KMS-11 (cell line): ENCODE measurements at regions not wholly inside any gene's neighbourhood (a gene's known extent, or its start where the extent isn't known, plus 50 kb on each side); places are given as distances from the start of the nearest gene placed in this dataset.

Experiments used
- H2AFZ ChIP-seq: fragments of 200-600 bp; sonication (generic); 2 replicates; pipeline ENCODE4 v1.6.1; 2016; ENCODE audit warnings: antibody characterized with exemption, mixed run types, low read depth
- H3K27ac ChIP-seq: fragments of 200-600 bp; sonication (generic); 2 replicates; pipeline ENCODE4 v1.6.1; 2016; ENCODE audit warnings: mild to moderate bottlenecking, mixed run types
- H3K27me3 ChIP-seq: fragments of 200-600 bp; sonication (generic); 2 replicates; pipeline ENCODE4 v1.6.1; 2017; ENCODE audit warnings: mild to moderate bottlenecking, low read depth, mixed run types, moderate library complexity; ENCODE audit not compliant: insufficient read depth
- H3K36me3 ChIP-seq: fragments of 200-600 bp; sonication (generic); 2 replicates; pipeline ENCODE4 v1.6.1; 2017; ENCODE audit warnings: mild to moderate bottlenecking, mixed run types; ENCODE audit not compliant: insufficient read depth
- H3K4me1 ChIP-seq: fragments of 200-600 bp; sonication (generic); 2 replicates; pipeline ENCODE4 v1.6.1; 2016; ENCODE audit warnings: mild to moderate bottlenecking, low read depth, mixed run types; ENCODE audit not compliant: poor library complexity, severe bottlenecking
- H3K4me2 ChIP-seq: fragments of 200-600 bp; sonication (generic); 2 replicates; pipeline ENCODE4 v1.7.0; 2016; ENCODE audit warnings: mild to moderate bottlenecking, mixed run types
- H3K4me3 ChIP-seq: fragments of 200-600 bp; sonication (generic); IDR thresholded peaks from 2 replicates; pipeline ENCODE4 v1.6.1; 2017; ENCODE audit warnings: low read depth, low read length, mixed read lengths; ENCODE audit not compliant: insufficient read depth
- H3K79me2 ChIP-seq: fragments of 200-600 bp; sonication (generic); 2 replicates; pipeline ENCODE4 v1.6.1; 2016; ENCODE audit warnings: low read depth, mixed run types; ENCODE audit not compliant: insufficient read depth
- H3K9ac ChIP-seq: fragments of 200-600 bp; sonication (generic); 2 replicates; pipeline ENCODE4 v1.6.1; 2016; ENCODE audit warnings: mild to moderate bottlenecking, mixed run types
- H4K20me1 ChIP-seq: fragments of 200-600 bp; sonication (generic); 2 replicates; pipeline ENCODE4 v1.6.1; 2016; ENCODE audit warnings: mild to moderate bottlenecking, mixed run types; ENCODE audit not compliant: insufficient read depth
- TF ChIP-seq, protein P1 (sequence below): fragments of 200-600 bp; sonication (generic); conservative IDR thresholded peaks from 2 replicates; pipeline ENCODE4 v1.6.1; 2017; ENCODE audit warnings: low read depth, mild to moderate bottlenecking, antibody characterized with exemption, low read length, moderate library complexity, mixed read lengths

DNA sequence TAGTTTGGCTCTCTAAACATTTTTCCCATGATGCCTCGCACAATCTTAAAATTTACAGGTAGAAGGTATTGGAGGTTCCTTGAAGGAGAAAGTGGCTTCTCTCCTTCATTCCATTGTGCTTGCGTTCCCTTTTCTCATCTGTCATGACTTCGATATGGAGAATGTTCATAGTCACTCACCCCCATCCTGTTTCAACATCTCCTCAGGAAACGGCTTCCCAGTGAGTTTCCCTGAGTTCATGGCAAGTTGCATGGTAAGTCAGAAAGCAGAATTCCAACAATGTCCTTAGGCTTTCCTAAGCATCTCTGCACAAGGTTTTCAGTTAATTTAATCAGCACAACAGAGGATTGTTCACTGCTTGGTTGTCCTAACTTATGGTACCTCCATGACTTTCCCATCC, 581.8 kb upstream of the SLITRK5 start:
- Histone ChIP-seq H3K27me3 (no peaks in the 10 kb centered on the region), H3K79me2 (no peaks in the 10 kb centered on the region), H3K4me2 (no peak overlapping the region), H4K20me1 (no peaks in the 10 kb centered on the region), H3K27ac (no peak overlapping the region), H3K4me3 (no peak overlapping the region), H2AFZ (no peak overlapping the region), H3K9ac (no peak overlapping the region), H3K36me3 (no peaks in the 10 kb centered on the region), H3K4me1 (no peaks in the 10 kb centered on the region)
- TF ChIP-seq, protein P1, sequence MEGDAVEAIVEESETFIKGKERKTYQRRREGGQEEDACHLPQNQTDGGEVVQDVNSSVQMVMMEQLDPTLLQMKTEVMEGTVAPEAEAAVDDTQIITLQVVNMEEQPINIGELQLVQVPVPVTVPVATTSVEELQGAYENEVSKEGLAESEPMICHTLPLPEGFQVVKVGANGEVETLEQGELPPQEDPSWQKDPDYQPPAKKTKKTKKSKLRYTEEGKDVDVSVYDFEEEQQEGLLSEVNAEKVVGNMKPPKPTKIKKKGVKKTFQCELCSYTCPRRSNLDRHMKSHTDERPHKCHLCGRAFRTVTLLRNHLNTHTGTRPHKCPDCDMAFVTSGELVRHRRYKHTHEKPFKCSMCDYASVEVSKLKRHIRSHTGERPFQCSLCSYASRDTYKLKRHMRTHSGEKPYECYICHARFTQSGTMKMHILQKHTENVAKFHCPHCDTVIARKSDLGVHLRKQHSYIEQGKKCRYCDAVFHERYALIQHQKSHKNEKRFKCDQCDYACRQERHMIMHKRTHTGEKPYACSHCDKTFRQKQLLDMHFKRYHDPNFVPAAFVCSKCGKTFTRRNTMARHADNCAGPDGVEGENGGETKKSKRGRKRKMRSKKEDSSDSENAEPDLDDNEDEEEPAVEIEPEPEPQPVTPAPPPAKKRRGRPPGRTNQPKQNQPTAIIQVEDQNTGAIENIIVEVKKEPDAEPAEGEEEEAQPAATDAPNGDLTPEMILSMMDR: no peak

DNA sequence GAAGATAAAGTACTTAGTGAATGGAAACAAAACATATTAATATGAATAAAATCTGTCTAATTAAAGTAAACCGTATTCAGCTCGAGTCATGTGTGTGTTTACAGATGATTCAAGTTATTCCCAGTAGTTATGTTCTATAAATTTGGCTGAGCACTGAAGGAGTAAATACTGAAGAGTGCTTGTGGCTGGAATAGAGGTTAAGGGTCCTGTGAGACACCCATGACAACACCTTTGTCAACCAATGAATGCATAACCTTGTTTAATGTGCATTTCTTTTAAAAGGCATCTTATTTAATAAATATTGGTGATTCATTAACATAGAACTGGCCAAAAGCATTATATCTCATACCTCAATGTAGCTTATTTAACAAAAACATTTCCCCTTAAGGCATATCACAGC, 577.8 kb upstream of the SLITRK5 start:
- Histone ChIP-seq H3K79me2 (no peaks in the 10 kb centered on the region), H3K4me2 (no peak overlapping the region), H3K36me3 (no peaks in the 10 kb centered on the region), H4K20me1 (no peaks in the 10 kb centered on the region), H3K4me3 (no peak overlapping the region), H2AFZ (no peak overlapping the region), H3K9ac (no peak overlapping the region), H3K27ac (no peak overlapping the region), H3K27me3 (no peaks in the 10 kb centered on the region), H3K4me1 (no peaks in the 10 kb centered on the region)
- TF ChIP-seq, protein P1: no peak

DNA sequence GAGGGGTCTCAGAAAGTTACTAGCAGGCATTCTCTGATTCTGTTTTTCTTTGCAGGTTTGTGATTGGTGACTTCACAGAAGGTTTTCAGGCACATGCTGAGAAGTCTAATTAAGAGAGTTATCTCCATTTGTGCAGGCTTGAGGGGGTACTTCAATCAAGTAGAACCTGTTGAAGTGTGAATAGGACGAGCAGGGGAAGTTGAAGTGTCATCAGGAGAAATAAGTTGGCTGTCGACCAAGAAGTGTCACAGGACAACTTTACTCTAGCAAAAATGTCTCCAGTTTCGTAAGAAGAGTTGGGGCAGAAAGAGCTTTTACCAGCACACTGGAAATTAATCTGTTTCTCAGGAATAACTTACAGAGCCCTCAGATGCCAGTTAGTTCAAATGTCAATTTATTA, 576.5 kb upstream of the SLITRK5 start:
- H3K4me2 ChIP-seq: no peak overlapping the region
- H3K36me3 ChIP-seq: no peaks in the 10 kb centered on the region
- H3K4me1 ChIP-seq: no peaks in the 10 kb centered on the region
- H3K9ac ChIP-seq: no peak overlapping the region
- no peaks in the 10 kb centered on the region for H3K79me2 ChIP-seq
- H3K27ac ChIP-seq: no peak overlapping the region
- no peaks in the 10 kb centered on the region for H3K27me3 ChIP-seq
- H4K20me1 ChIP-seq: no peaks in the 10 kb centered on the region
- H3K4me3 ChIP-seq: no peak overlapping the region
- no peak overlapping the region for H2AFZ ChIP-seq
- TF ChIP-seq, protein P1: no peak

DNA sequence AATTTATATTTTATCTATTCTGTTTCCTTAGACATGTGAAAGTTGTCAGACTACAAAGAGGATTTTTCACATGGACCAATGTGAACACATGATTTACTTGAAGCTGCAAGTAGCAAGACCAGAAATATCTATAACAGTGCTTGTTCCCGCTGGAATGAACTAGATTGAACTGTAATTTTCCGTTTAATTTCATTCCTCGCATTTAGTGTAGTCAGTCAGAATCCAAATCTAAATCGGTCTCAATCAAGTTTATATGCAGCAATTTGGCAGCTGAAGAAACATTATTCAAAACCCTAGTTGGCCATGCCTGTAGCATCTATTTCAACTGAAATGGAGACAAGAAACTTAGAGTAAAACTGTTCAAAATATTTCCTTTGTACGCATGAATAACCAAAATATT, 570.7 kb upstream of the SLITRK5 start:
- H3K4me1 ChIP-seq: no peaks in the 10 kb centered on the region
- H3K4me3 ChIP-seq: no peak overlapping the region
- no peak overlapping the region for H3K9ac ChIP-seq
- H3K27ac ChIP-seq: no peak overlapping the region
- TF ChIP-seq, protein P1: no peak
- H2AFZ ChIP-seq: no peak overlapping the region
- H3K36me3 ChIP-seq: no peaks in the 10 kb centered on the region
- H4K20me1 ChIP-seq: no peaks in the 10 kb centered on the region
- H3K27me3 ChIP-seq: no peaks in the 10 kb centered on the region
- H3K79me2 ChIP-seq: no peaks in the 10 kb centered on the region
- no peak overlapping the region for H3K4me2 ChIP-seq

DNA sequence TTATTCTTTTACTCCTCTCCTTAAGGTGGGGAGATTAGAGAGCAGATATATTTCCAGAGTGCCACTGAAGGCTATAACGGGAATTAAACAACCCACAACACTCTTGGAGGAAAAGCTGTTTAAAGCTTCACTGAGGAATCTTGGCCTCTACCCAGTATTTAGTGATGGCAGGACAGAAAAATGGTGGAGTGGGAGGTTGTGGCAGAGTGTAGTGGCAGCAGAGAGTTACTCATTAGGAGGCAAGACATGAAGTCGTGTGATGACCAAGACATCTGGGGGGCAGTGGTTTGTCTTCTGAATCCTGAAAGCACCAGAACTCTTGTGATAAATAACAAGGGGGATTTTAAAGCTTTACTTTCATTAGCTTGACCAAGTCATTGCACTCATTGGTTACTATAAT, 563.5 kb upstream of the SLITRK5 start:
- Histone ChIP-seq H3K4me2 (no peak overlapping the region), H3K27ac (no peak overlapping the region), H3K79me2 (no peaks in the 10 kb centered on the region), H3K4me1 (no peaks in the 10 kb centered on the region), H2AFZ (no peak overlapping the region), H4K20me1 (no peaks in the 10 kb centered on the region), H3K9ac (no peak overlapping the region), H3K36me3 (no peaks in the 10 kb centered on the region), H3K27me3 (no peaks in the 10 kb centered on the region), H3K4me3 (no peak overlapping the region)
- TF ChIP-seq, protein P1: no peak
